OCI-LY3 (cell line): ENCODE measurements at regions not wholly inside any gene's neighbourhood (a gene's known extent, or its start where the extent isn't known, plus 50 kb on each side); places are given as distances from the start of the nearest gene placed in this dataset.

ENCODE experiments used
- H2AFZ ChIP-seq: fragments of 200-600, 300-600 bp; shearing (Covaris generic); 2 replicates; pipeline ENCODE4 v1.6.0; 2014; ENCODE audit warnings: antibody characterized with exemption, low read depth, low read length
- H3K27ac ChIP-seq: fragments of 200-600, 300-600 bp; sonication (generic); 2 replicates; pipeline ENCODE4 v1.5.1; 2014; ENCODE audit warnings: mild to moderate bottlenecking, low read length, moderate library complexity, mixed read lengths
- H3K27me3 ChIP-seq: fragments of 200-600, 300-600 bp; sonication (generic); 2 replicates; pipeline ENCODE4 v1.6.1; 2014; ENCODE audit warnings: low read depth, low read length, mixed read lengths
- H3K36me3 ChIP-seq: fragments of 200-600, 300-600 bp; sonication (generic); replicated peaks from 2 replicates; pipeline ENCODE3; 2014; ENCODE audit warnings: low read depth, low read length, mixed read lengths
- H3K4me1 ChIP-seq: fragments of 300-600, 200-600 bp; sonication (generic); 2 replicates; pipeline ENCODE4 v1.6.1; 2014; ENCODE audit warnings: low read length, mixed read lengths
- H3K4me2 ChIP-seq: fragments of 200-600, 300-600 bp; sonication (generic); 2 replicates; pipeline ENCODE4 v1.6.1; 2014; ENCODE audit warnings: low read length, mixed read lengths
- H3K4me3 ChIP-seq: fragments of 300-600, 200-600 bp; sonication (generic); 2 replicates; pipeline ENCODE4 v1.5.1; 2014; ENCODE audit warnings: antibody characterized with exemption, mild to moderate bottlenecking, low read length, moderate library complexity
- H3K79me2 ChIP-seq: fragments of 300-600, 200-600 bp; shearing (Covaris generic); 2 replicates; pipeline ENCODE4 v1.6.1; 2014; ENCODE audit warnings: mild to moderate bottlenecking, low read length, mixed read lengths
- H3K9ac ChIP-seq: fragments of 300-600, 200-600 bp; shearing (Covaris generic); 2 replicates; pipeline ENCODE4 v1.6.0; 2014; ENCODE audit warnings: mild to moderate bottlenecking, low read length, moderate library complexity
- H3K9me3 ChIP-seq: fragments of 200-600, 300-600 bp; shearing (Covaris generic); 2 replicates; pipeline ENCODE4 v1.6.1; 2014; ENCODE audit warnings: low read length, mixed read lengths; ENCODE audit not compliant: insufficient read depth
- H4K20me1 ChIP-seq: fragments of 200-600, 300-600 bp; sonication (generic); 2 replicates; pipeline ENCODE4 v1.6.1; 2016; ENCODE audit warnings: low read length, mixed read lengths; ENCODE audit not compliant: insufficient read depth
- CTCF ChIP-seq: fragments of 200-600, 300-600 bp; sonication (generic); IDR thresholded peaks from 2 replicates; pipeline ENCODE4 v1.5.1; 2014; ENCODE audit warnings: antibody characterized with exemption, low read length, low read depth
- EZH2phosphoT487 ChIP-seq: fragments of 200-600 bp; shearing (Covaris generic); IDR thresholded peaks from 2 replicates; pipeline ENCODE4 v1.6.1; 2018; ENCODE audit warnings: antibody characterized with exemption, mixed run types, low read depth

GRCh38 chr4:24413311-24413784 lies 171.0 kb downstream of the DHX15 start:
- Histone ChIP-seq H3K4me2 (no peak overlapping the region), H3K4me1 (no peaks in the 10 kb centered on the region), H3K36me3 (no peaks in the 10 kb centered on the region), H3K79me2 (no peaks in the 10 kb centered on the region), H4K20me1 (no peaks in the 10 kb centered on the region), H3K9ac (no peak overlapping the region), H2AFZ (no peak overlapping the region), H3K4me3 (no peak overlapping the region), H3K27ac (no peak overlapping the region), H3K27me3 (peaks cover 6% of the 10 kb centered on the region; the same call in 1 of the 2 replicates), H3K9me3 (no peaks in the 10 kb centered on the region)
- TF ChIP-seq EZH2phosphoT487 = no peak
- no peak for TF ChIP-seq CTCF

GRCh38 chr4:24411806-24412205 lies 172.5 kb downstream of the DHX15 start:
- H3K4me2 ChIP-seq = no peak overlapping the region
- no peak overlapping the region for H2AFZ ChIP-seq
- no peaks in the 10 kb centered on the region for H3K9me3 ChIP-seq
- no peak overlapping the region for H3K4me3 ChIP-seq
- H3K36me3 ChIP-seq = no peaks in the 10 kb centered on the region
- no peak overlapping the region for H3K27ac ChIP-seq
- no peaks in the 10 kb centered on the region for H4K20me1 ChIP-seq
- no peaks in the 10 kb centered on the region for H3K79me2 ChIP-seq
- H3K4me1 ChIP-seq = no peaks in the 10 kb centered on the region
- H3K27me3 ChIP-seq = peaks cover 6% of the 10 kb centered on the region; the same call in 1 of the 2 replicates
- H3K9ac ChIP-seq = no peak overlapping the region
- TF ChIP-seq EZH2phosphoT487 (no peak), CTCF (no peak)

GRCh38 chr4:24411299-24411698 lies 173.1 kb downstream of the DHX15 start:
- no peak overlapping the region for H2AFZ ChIP-seq
- H4K20me1 ChIP-seq = no peaks in the 10 kb centered on the region
- no peaks in the 10 kb centered on the region for H3K9me3 ChIP-seq
- H3K27ac ChIP-seq = no peak overlapping the region
- no peaks in the 10 kb centered on the region for H3K4me1 ChIP-seq
- no peak overlapping the region for H3K9ac ChIP-seq
- no peak overlapping the region for H3K4me2 ChIP-seq
- no peaks in the 10 kb centered on the region for H3K79me2 ChIP-seq
- H3K27me3 ChIP-seq = peaks cover 6% of the 10 kb centered on the region; the same call in 1 of the 2 replicates
- H3K4me3 ChIP-seq = no peak overlapping the region
- H3K36me3 ChIP-seq = no peaks in the 10 kb centered on the region
- TF ChIP-seq EZH2phosphoT487 = no peak
- TF ChIP-seq CTCF = no peak

GRCh38 chr4:24408640-24409039 lies 175.7 kb downstream of the DHX15 start:
- peaks cover 6% of the 10 kb centered on the region; the same call in 1 of the 2 replicates for H3K27me3 ChIP-seq
- no peak overlapping the region for H3K27ac ChIP-seq
- no peak overlapping the region for H3K4me2 ChIP-seq
- no peak for TF ChIP-seq EZH2phosphoT487
- no peak for TF ChIP-seq CTCF
- H4K20me1 ChIP-seq = no peaks in the 10 kb centered on the region
- no peak overlapping the region for H2AFZ ChIP-seq
- H3K9ac ChIP-seq = no peak overlapping the region
- H3K9me3 ChIP-seq = no peaks in the 10 kb centered on the region
- H3K4me1 ChIP-seq = no peaks in the 10 kb centered on the region
- no peaks in the 10 kb centered on the region for H3K79me2 ChIP-seq
- H3K4me3 ChIP-seq = no peak overlapping the region
- H3K36me3 ChIP-seq = no peaks in the 10 kb centered on the region
